SK-N-SH (cell line): ENCODE measurements at regions not wholly inside any gene's neighbourhood (a gene's known extent, or its start where the extent isn't known, plus 50 kb on each side); places are given as distances from the start of the nearest gene placed in this dataset.
"Not testable (repeated sequence)": the region's sequence is repeated elsewhere in the genome, so short reads cannot be mapped to it uniquely, and the experiment has no call there.

Experiments used
- CTCF ChIP-seq: fragments of 200-600 bp; sonication (generic); IDR thresholded peaks from 2 replicates; pipeline ENCODE4 v1.6.1; 2017; ENCODE audit warnings: antibody characterized with exemption, mild to moderate bottlenecking, moderate library complexity
- GABPA ChIP-seq: IDR thresholded peaks from 2 replicates; pipeline ENCODE4 v1.4.0; 2012; ENCODE audit warnings: low read depth, mild to moderate bottlenecking
- REST ChIP-seq: IDR thresholded peaks from 2 replicates; pipeline ENCODE4 v1.6.1; 2012; ENCODE audit warnings: mild to moderate bottlenecking, low read depth, low read length, moderate library complexity
- TAF1 ChIP-seq: IDR thresholded peaks from 2 replicates; pipeline ENCODE4 v1.6.1; 2012; ENCODE audit warnings: low read depth, mild to moderate bottlenecking, low read length, moderate library complexity, borderline replicate concordance
- TF ChIP-seq, protein P1 (sequence below): IDR thresholded peaks from 2 replicates; pipeline ENCODE4 v1.4.0; 2012; ENCODE audit warnings: low read depth
- TF ChIP-seq, protein P2 (sequence below): fragments of 150-350 bp; IDR thresholded peaks from 2 replicates; pipeline ENCODE4 v1.6.1; 2017; ENCODE audit warnings: antibody characterized with exemption, low read length, low read depth, borderline replicate concordance

- TF ChIP-seq, protein P1, sequence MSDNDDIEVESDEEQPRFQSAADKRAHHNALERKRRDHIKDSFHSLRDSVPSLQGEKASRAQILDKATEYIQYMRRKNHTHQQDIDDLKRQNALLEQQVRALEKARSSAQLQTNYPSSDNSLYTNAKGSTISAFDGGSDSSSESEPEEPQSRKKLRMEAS = not testable (repeated sequence)
- TF ChIP-seq CTCF, REST, TAF1, GABPA: not testable (repeated sequence)
- TF ChIP-seq, protein P2, sequence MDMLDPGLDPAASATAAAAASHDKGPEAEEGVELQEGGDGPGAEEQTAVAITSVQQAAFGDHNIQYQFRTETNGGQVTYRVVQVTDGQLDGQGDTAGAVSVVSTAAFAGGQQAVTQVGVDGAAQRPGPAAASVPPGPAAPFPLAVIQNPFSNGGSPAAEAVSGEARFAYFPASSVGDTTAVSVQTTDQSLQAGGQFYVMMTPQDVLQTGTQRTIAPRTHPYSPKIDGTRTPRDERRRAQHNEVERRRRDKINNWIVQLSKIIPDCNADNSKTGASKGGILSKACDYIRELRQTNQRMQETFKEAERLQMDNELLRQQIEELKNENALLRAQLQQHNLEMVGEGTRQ = not testable (repeated sequence)
Measured at GRCh38 chr16:29267891-29268290, 138.6 kb downstream of the NPIPB11 start.
